IMR-90 (cell line): ENCODE measurements at regions not wholly inside any gene's neighbourhood (a gene's known extent, or its start where the extent isn't known, plus 50 kb on each side); places are given as distances from the start of the nearest gene placed in this dataset.

Source experiments
- BHLHE40 ChIP-seq: fragments of 150-350 bp; IDR thresholded peaks from 2 replicates; pipeline ENCODE4 v1.6.1; 2016; ENCODE audit warnings: mild to moderate bottlenecking, low read depth, low read length
- CEBPB ChIP-seq: IDR thresholded peaks from 2 replicates; pipeline ENCODE4 v1.6.1; 2012; ENCODE audit warnings: low read depth, low read length, improper control_type of control experiment
- CTCF ChIP-seq: conservative IDR thresholded peaks from 2 replicates; pipeline ENCODE4 v1.5.1; 2012; ENCODE audit warnings: mild to moderate bottlenecking, low read depth, low read length, improper control_type of control experiment
- FOS ChIP-seq: fragments of 150-350 bp; IDR thresholded peaks from 2 replicates; pipeline ENCODE4 v1.6.1; 2016; ENCODE audit warnings: low read depth, low read length
- MAFK ChIP-seq: IDR thresholded peaks from 2 replicates; pipeline ENCODE4 v1.6.1; 2012; ENCODE audit warnings: low read depth, low read length, improper control_type of control experiment
- POLR2A ChIP-seq: IDR thresholded peaks from 2 replicates; pipeline ENCODE4 v1.6.1; 2012; ENCODE audit warnings: mild to moderate bottlenecking, low read depth, low read length
- RAD21 ChIP-seq: IDR thresholded peaks from 2 replicates; pipeline ENCODE4 v1.6.1; 2012; ENCODE audit warnings: low read length, improper control_type of control experiment
- RCOR1 ChIP-seq: IDR thresholded peaks from 2 replicates; pipeline ENCODE4 v1.6.1; 2012; ENCODE audit warnings: mild to moderate bottlenecking, low read length, improper control_type of control experiment; ENCODE audit not compliant: insufficient replicate concordance
- RFX5 ChIP-seq: IDR thresholded peaks from 2 replicates; pipeline ENCODE4 v1.8.0; 2012; ENCODE audit warnings: low read depth, mild to moderate bottlenecking, low read length, moderate library complexity
- SMC3 ChIP-seq: fragments of 150-350 bp; IDR thresholded peaks from 2 replicates; pipeline ENCODE4 v1.6.1; 2016; ENCODE audit warnings: low read depth, mild to moderate bottlenecking, antibody characterized with exemption, low read length, moderate library complexity
- USF2 ChIP-seq: fragments of 150-350 bp; IDR thresholded peaks from 2 replicates; pipeline ENCODE4 v1.6.1; 2017; ENCODE audit warnings: mild to moderate bottlenecking, antibody characterized with exemption, low read length, low read depth

DNA sequence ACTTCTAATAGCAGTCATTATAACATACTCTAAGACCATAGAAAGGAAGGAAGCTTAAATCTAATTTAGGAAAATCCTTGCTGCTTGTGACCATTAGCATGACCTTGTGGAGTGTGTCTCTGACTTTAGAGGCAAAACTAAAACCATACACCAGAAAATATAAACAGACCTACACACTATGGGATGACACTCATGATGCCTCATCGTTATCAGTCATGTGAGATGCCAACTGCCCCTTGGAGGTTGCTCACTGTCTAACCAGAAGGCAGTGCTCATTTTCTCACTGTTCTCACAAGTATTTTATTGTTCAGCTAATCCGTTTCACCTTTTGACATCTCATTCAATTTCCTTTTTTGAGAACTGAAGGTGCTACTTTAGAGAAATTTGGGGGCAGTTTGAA, 376.9 kb downstream of the RND3 start:
- TF ChIP-seq CTCF (no peak), CEBPB (no peak), RFX5 (no peak), MAFK (no peak), POLR2A (no peak), FOS (no peak), BHLHE40 (peak; percentile 67), RCOR1 (no peak), RAD21 (no peak), USF2 (peak; percentile 16; the same call in 1 of the 2 replicates), SMC3 (no peak)
